Activated T-helper 1 cell treated with anti-CD3 and anti-CD28 coated beads, Interleukin-12 subunit alpha, Interleukin-12 subunit beta, Interleukin-2, Interleukin-4 antibody, amounts not matched to agents 30 ng/mL and 10 ng/mL and 1 ng/mL, durations not matched to agents 14 hours and 24 hours and 36 hours (primary cell): ENCODE measurements at regions not wholly inside any gene's neighbourhood (a gene's known extent, or its start where the extent isn't known, plus 50 kb on each side); places are given as distances from the start of the nearest gene placed in this dataset.

Experiments used
- DNase-seq: peaks from one replicate; pipeline ENCODE4 v3.0.0; 2021; ENCODE audit warnings: low spot score
- H3K27ac Mint-ChIP-seq: one replicate; pipeline ENCODE4 v1.8.0; 2021; ENCODE audit warnings: mild to moderate bottlenecking, mixed read lengths
- H3K27me3 Mint-ChIP-seq: one replicate; pipeline ENCODE4 v1.8.0; 2022; ENCODE audit warnings: mild to moderate bottlenecking, moderate library complexity, mixed read lengths; ENCODE audit not compliant: insufficient read depth
- H3K36me3 Mint-ChIP-seq: one replicate; pipeline ENCODE4 v1.8.0; 2021; ENCODE audit warnings: low read depth, mixed read lengths
- H3K4me1 Mint-ChIP-seq: one replicate; pipeline ENCODE4 v1.8.0; 2021; ENCODE audit warnings: low read depth, mixed read lengths
- H3K4me3 Mint-ChIP-seq: one replicate; pipeline ENCODE4 v1.8.0; 2021; ENCODE audit warnings: mild to moderate bottlenecking, moderate library complexity, mixed read lengths
- H3K9me3 Mint-ChIP-seq: one replicate; pipeline ENCODE4 v1.8.0; 2021; ENCODE audit warnings: mixed read lengths
- intact Hi-C: fragments of 100-400 bp; cut with micrococcal nuclease; formaldehyde crosslinking; loops from one replicate; pipeline ENCODE4 v1.15.1; 2024

GRCh38 chr10:10256860-10257259, 760.8 kb upstream of the CELF2 start:
- H3K4me3 Mint-ChIP-seq, result no peak overlapping the region
- H3K9me3 Mint-ChIP-seq, result peaks cover 3% of the 10 kb centered on the region
- H3K4me1 Mint-ChIP-seq, result no peaks in the 10 kb centered on the region

GRCh38 chr10:10259013-10259412, 758.7 kb upstream of the CELF2 start:
- Mint-ChIP-seq H3K9me3 (peaks cover 3% of the 10 kb centered on the region), H3K4me3 (no peak overlapping the region), H3K27me3 (no peaks in the 10 kb centered on the region), H3K4me1 (no peaks in the 10 kb centered on the region), H3K36me3 (no peaks in the 10 kb centered on the region), H3K27ac (no peak overlapping the region)
- no peak for DNase-seq
- intact Hi-C loops, result no loop called here

More at GRCh38 chr10:10256860-10257259, 760.8 kb upstream of the CELF2 start:
- no peaks in the 10 kb centered on the region for H3K36me3 Mint-ChIP-seq
- intact Hi-C loops, result no loop called here
- no peaks in the 10 kb centered on the region for H3K27me3 Mint-ChIP-seq
- DNase-seq, result no peak
- no peak overlapping the region for H3K27ac Mint-ChIP-seq

GRCh38 chr10:10270126-10271050, 747.3 kb upstream of the CELF2 start:
- no peaks in the 10 kb centered on the region for H3K27me3 Mint-ChIP-seq

GRCh38 chr10:10271639-10272192, 746.0 kb upstream of the CELF2 start:
- H3K4me3 Mint-ChIP-seq, result no peak overlapping the region
- no peak overlapping the region for H3K27ac Mint-ChIP-seq
- H3K4me1 Mint-ChIP-seq, result no peaks in the 10 kb centered on the region
- no peaks in the 10 kb centered on the region for H3K36me3 Mint-ChIP-seq
- intact Hi-C loops, result no loop called here
- DNase-seq, result no peak
- H3K9me3 Mint-ChIP-seq, result no peaks in the 10 kb centered on the region
- H3K27me3 Mint-ChIP-seq, result no peaks in the 10 kb centered on the region

More at GRCh38 chr10:10270126-10271050, 747.3 kb upstream of the CELF2 start:
- Mint-ChIP-seq H3K27ac (no peak overlapping the region), H3K4me3 (no peak overlapping the region), H3K9me3 (no peaks in the 10 kb centered on the region), H3K4me1 (no peaks in the 10 kb centered on the region), H3K36me3 (no peaks in the 10 kb centered on the region)
- intact Hi-C loops, result no loop called here
- no peak for DNase-seq

- intact Hi-C loops, result no loop called here
- H3K36me3 Mint-ChIP-seq, result no peaks in the 10 kb centered on the region
- H3K27ac Mint-ChIP-seq, result no peak overlapping the region
- H3K4me3 Mint-ChIP-seq, result no peak overlapping the region
- no peaks in the 10 kb centered on the region for H3K27me3 Mint-ChIP-seq
- H3K4me1 Mint-ChIP-seq, result no peaks in the 10 kb centered on the region
- no peak for DNase-seq
- no peaks in the 10 kb centered on the region for H3K9me3 Mint-ChIP-seq
Observed at GRCh38 chr10:10273661-10274060, 744.0 kb upstream of the CELF2 start.

GRCh38 chr10:10279906-10280305, 737.8 kb upstream of the CELF2 start:
- H3K36me3 Mint-ChIP-seq, result no peaks in the 10 kb centered on the region
- intact Hi-C loops, result no loop called here
- no peaks in the 10 kb centered on the region for H3K4me1 Mint-ChIP-seq
- H3K27ac Mint-ChIP-seq, result no peak overlapping the region
- H3K9me3 Mint-ChIP-seq, result no peaks in the 10 kb centered on the region
- DNase-seq, result no peak
- no peak overlapping the region for H3K4me3 Mint-ChIP-seq
- H3K27me3 Mint-ChIP-seq, result no peaks in the 10 kb centered on the region

- intact Hi-C loops, result no loop called here
- Mint-ChIP-seq H3K9me3 (no peaks in the 10 kb centered on the region), H3K4me3 (no peak overlapping the region), H3K36me3 (no peaks in the 10 kb centered on the region), H3K27ac (no peak overlapping the region), H3K27me3 (no peaks in the 10 kb centered on the region), H3K4me1 (no peaks in the 10 kb centered on the region)
- DNase-seq, result no peak
Observed at GRCh38 chr10:10292501-10292900, 725.2 kb upstream of the CELF2 start.

GRCh38 chr10:10293041-10293440, 724.6 kb upstream of the CELF2 start:
- H3K9me3 Mint-ChIP-seq, result no peaks in the 10 kb centered on the region
- no peak overlapping the region for H3K4me3 Mint-ChIP-seq
- no peaks in the 10 kb centered on the region for H3K36me3 Mint-ChIP-seq
- no peaks in the 10 kb centered on the region for H3K27me3 Mint-ChIP-seq
- intact Hi-C loops, result no loop called here
- no peaks in the 10 kb centered on the region for H3K4me1 Mint-ChIP-seq
- no peak for DNase-seq
- H3K27ac Mint-ChIP-seq, result no peak overlapping the region

GRCh38 chr10:10293481-10293951, 724.2 kb upstream of the CELF2 start:
- DNase-seq, result no peak
- intact Hi-C loops, result no loop called here
- Mint-ChIP-seq H3K4me3 (no peak overlapping the region), H3K27me3 (no peaks in the 10 kb centered on the region), H3K4me1 (no peaks in the 10 kb centered on the region), H3K27ac (no peak overlapping the region), H3K36me3 (no peaks in the 10 kb centered on the region), H3K9me3 (no peaks in the 10 kb centered on the region)

- DNase-seq, result no peak
- no peaks in the 10 kb centered on the region for H3K9me3 Mint-ChIP-seq
- H3K36me3 Mint-ChIP-seq, result no peaks in the 10 kb centered on the region
- H3K4me1 Mint-ChIP-seq, result no peaks in the 10 kb centered on the region
- intact Hi-C loops, result no loop called here
- H3K4me3 Mint-ChIP-seq, result no peak overlapping the region
- no peaks in the 10 kb centered on the region for H3K27me3 Mint-ChIP-seq
- H3K27ac Mint-ChIP-seq, result no peak overlapping the region
Observed at GRCh38 chr10:10294184-10294880, 723.3 kb upstream of the CELF2 start.

GRCh38 chr10:10294881-10295529, 722.7 kb upstream of the CELF2 start:
- Mint-ChIP-seq H3K9me3 (no peaks in the 10 kb centered on the region), H3K27ac (no peak overlapping the region), H3K4me1 (no peaks in the 10 kb centered on the region), H3K36me3 (no peaks in the 10 kb centered on the region), H3K27me3 (no peaks in the 10 kb centered on the region), H3K4me3 (no peak overlapping the region)
- DNase-seq, result no peak
- intact Hi-C loops, result no loop called here

GRCh38 chr10:10295537-10295936, 722.1 kb upstream of the CELF2 start:
- Mint-ChIP-seq H3K4me3 (no peak overlapping the region), H3K36me3 (no peaks in the 10 kb centered on the region), H3K4me1 (no peaks in the 10 kb centered on the region), H3K27me3 (no peaks in the 10 kb centered on the region), H3K9me3 (no peaks in the 10 kb centered on the region), H3K27ac (no peak overlapping the region)
- no peak for DNase-seq
- intact Hi-C loops, result no loop called here

GRCh38 chr10:10302689-10303088, 715.0 kb upstream of the CELF2 start:
- Mint-ChIP-seq H3K27me3 (no peaks in the 10 kb centered on the region), H3K27ac (no peak overlapping the region), H3K4me1 (no peaks in the 10 kb centered on the region), H3K4me3 (no peak overlapping the region), H3K36me3 (no peaks in the 10 kb centered on the region), H3K9me3 (no peaks in the 10 kb centered on the region)
- intact Hi-C loops, result no loop called here
- DNase-seq, result no peak
